HG03457 (cell line): ENCODE measurements at regions not wholly inside any gene's neighbourhood (a gene's known extent, or its start where the extent isn't known, plus 50 kb on each side); places are given as distances from the start of the nearest gene placed in this dataset.

Experiments
- ATAC-seq: cut with Tn5 transposase; IDR thresholded peaks from one replicate; pipeline ENCODE4 v1.9.1; 2021; ENCODE audit warnings: moderate number of reproducible peaks; ENCODE audit not compliant: unreplicated experiment

DNA sequence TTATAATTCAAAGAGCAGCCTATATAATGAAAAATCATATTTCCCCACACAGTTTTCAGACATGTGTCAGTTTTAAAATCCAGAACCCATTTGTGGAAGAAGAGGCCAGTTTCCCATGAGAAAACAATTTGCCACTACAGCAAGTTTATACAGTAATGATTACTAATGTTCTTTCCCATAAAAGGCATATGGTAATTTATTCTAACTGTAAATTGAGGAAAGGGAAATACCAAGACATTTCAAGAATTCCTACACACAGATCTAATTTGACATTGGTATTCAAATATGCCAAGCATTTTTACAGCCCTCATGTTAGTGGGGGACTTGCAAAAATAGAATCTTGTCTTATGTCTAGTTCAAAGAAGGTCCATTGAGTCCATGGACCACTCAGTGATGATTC lies 1368.6 kb downstream of the FSTL5 start:
- no peak for ATAC-seq

DNA sequence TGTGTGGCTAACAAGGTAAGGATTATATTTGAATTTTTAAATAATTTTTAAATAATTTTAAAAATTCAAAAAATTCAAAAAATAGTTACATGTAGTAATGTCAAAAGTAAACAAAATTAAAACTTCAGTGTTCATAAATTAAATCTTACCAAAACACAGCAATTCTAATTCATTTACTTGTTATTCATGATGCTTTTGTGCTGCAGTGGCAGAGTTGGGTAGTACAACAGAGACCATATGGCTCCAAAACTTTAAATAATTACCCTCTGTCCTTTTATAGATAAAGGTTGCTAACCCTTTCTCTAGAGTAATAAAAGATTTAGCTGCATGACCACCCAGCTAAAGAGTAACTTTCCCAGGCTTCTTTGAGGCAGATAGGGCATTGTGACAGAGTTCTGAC lies 1355.6 kb downstream of the FSTL5 start:
- ATAC-seq = no peak

- ATAC-seq = no peak
These were observed 1354.2 kb downstream of the FSTL5 start for GRCh38 chr4:160809576-160809975.

DNA sequence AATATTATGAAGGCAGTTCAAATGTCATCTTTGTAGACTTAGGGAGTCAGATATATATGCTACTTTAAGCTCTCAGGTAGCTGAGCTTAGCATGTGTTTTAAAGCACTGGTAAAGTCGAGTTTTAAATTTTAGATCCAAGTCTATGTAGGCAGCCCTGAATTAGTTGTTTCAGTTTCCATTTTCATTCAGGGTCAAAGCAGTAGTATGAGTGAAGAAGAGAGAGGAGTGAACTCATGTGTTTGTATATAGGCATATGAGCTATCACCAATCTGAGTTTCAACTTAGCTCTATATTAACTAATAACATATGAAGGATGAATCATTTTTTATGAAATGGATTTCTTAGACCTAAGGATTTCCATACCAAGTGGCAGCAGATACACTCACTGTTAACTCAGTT lies 1353.4 kb downstream of the FSTL5 start:
- ATAC-seq = no peak

- no peak for ATAC-seq
These were observed 1352.9 kb downstream of the FSTL5 start for GRCh38 chr4:160810941-160811340.

- ATAC-seq = no peak
These were observed 1351.8 kb downstream of the FSTL5 start for GRCh38 chr4:160811956-160812355.

DNA sequence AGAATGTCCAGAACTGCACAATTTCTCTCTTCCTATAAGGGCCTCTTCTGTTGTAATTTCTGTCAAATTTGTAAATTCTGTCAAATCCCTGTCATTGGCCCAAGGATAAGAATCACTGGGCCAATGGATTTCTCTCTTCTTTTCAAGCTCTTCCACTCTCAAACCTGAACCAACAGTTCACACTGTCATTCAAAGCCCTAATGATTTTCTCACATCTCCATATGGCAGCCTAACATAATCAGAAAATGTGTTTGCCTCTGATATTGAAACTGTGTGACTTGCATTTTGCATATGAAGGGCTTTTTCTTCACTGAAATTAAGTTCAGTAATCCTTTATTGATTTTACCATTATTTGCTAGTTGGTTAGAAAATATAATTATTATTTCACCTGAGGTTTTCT lies 1349.1 kb downstream of the FSTL5 start:
- no peak for ATAC-seq

DNA sequence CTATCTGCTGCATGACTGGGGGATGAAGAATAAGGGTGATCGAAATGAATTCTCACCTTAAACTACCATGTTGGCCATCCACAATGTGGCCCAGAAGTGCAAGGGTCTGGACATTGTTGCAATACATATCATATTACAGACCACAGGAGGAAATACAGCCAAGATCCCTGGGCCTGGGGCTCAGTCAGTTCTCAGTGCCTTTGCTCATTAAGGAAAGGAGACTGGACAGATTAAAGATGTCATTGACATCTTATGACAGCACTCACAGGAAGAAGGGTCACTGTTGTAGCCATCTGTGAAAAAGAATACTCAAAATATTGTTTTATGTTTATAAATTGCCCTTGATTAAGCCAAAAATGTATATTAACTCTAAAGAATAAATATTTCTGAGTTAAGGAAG lies 1345.2 kb downstream of the FSTL5 start:
- ATAC-seq = no peak

DNA sequence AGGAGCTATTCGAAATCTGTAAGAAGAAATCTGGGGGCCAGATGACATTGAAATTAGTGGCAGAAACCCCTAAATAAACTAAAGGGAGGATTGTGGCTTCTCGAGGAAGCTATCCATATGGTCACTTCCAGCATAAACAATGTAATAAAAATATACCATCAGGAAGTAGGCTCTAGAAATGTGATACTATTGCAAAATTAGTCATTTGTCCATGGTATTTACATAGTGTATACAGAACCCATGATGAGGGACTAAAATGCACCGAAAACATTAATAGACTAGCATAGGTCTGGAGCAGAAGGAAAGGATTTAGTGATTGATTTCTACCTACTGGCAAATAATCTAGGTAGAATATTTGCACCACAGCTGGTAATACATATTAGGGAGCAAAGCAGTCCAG lies 1344.0 kb downstream of the FSTL5 start:
- no peak for ATAC-seq

DNA sequence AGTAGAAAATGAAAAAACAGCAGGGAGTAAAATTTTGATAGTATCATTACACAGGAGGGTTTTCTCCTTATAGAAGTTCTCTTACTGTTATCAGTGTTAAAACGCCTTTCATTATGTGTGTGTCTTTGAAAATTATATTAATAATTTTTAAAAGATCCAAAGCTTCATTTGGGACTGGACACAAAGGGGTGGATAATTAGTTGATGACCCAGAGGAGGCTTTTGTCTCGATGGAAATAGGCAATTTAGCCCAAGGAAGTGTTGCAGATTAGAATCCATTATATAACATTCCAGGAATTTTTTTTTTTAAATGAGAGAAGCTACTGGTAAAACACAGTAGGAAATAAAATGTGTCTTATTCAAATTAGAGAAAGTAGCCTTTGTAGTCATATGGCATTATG lies 1339.3 kb downstream of the FSTL5 start:
- no peak for ATAC-seq

DNA sequence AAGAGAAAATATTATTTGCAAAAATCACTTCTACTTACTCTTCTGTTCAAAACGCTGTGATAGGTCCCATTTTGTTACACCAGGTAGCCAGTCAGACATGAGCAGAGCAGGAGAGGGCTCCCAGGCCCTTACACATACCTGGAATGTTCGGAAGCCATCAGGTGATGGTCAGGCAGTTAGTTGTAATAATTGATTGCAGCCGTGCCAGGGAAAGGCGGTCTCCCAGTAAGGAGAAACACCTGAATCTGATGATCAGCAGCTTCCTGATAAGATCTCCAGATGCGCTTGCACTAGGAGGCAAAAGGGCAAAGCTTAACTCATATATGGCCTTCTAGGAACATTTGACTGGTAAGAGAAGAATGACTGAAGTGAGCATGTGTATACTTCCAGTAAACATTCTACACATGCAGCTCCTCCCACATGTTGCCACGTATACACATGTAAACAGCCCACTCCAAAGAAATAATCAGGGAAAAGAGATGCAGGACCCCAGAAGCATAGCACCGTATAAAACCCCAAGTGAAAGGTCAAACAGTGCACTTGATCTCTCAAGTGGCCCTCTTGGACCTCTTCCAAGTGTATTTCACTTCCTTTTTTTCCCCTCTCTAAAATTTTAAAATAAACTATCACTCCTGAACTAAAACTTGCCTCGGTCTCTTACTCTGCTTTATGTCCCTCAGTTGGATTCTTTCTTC lies 1338.0 kb downstream of the FSTL5 start:
- ATAC-seq = no peak

DNA sequence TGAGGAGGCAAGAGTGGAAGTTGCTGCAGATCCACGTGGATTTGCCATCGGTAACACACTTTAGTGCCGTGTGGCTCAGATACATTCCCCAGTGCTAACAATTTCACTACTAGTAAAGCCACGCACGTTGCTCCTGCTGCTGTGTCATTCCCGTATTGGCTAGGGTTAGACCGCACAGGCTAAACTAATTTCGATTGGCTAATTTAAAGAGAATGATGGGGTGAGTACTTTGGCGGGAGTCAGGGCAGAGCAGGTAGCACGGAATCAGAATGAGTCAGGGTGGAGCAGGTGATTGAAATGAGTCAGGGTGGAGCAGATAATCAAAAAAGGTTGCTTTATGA lies 1337.5 kb downstream of the FSTL5 start:
- no peak for ATAC-seq

- no peak for ATAC-seq
These were observed 1332.5 kb downstream of the FSTL5 start for GRCh38 chr4:160831165-160831922.

- ATAC-seq = no peak
These were observed 1328.0 kb downstream of the FSTL5 start for GRCh38 chr4:160835789-160836188.

- ATAC-seq = no peak
These were observed 1327.4 kb downstream of the FSTL5 start for GRCh38 chr4:160836431-160836830.

GRCh38 chr4:160846121-160846520 lies 1317.7 kb downstream of the FSTL5 start:
- no peak for ATAC-seq

- ATAC-seq = no peak
These were observed 1316.6 kb downstream of the FSTL5 start for GRCh38 chr4:160847228-160847627.

- no peak for ATAC-seq
These were observed 1315.3 kb downstream of the FSTL5 start for GRCh38 chr4:160848489-160848888.

GRCh38 chr4:160848901-160849760 lies 1314.7 kb downstream of the FSTL5 start:
- ATAC-seq = no peak

- ATAC-seq = no peak
These were observed 1299.5 kb downstream of the FSTL5 start for GRCh38 chr4:160864253-160864652.

- ATAC-seq = no peak
These were observed 1293.9 kb downstream of the FSTL5 start for GRCh38 chr4:160869899-160870298.

GRCh38 chr4:160872491-160872890 lies 1291.3 kb downstream of the FSTL5 start:
- ATAC-seq = no peak
